ENCODE measurements at regions not wholly inside any gene's neighbourhood (a gene's known extent, or its start where the extent isn't known, plus 50 kb on each side); places are given as distances from the start of the nearest gene placed in this dataset.

DNA sequence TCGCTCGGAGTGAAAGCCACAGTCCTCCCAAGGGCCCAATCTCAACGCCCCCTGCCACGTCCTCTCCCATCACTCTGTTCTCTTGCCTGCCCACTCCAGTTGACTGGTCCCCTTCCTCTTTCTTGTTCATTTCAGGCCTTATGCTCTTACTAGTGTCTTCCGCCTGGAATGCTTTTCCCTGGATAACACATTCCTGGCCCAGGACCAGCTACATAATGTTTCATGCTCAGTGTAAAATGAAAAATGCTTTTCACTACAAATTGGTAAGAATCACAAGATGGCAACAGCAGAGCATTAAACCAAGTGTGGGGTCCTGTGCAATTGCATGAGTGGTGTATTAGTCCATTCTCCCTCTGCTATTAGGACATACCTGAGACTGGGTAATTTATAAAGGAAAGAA, 417.2 kb upstream of the KLHL29 start:
- no peak for TF ChIP-seq ELF4 (IDR thresholded peaks at IDR 0.05)
- TF ChIP-seq SUZ12 (IDR thresholded peaks at IDR 0.05), result no peak
- no peak for TF ChIP-seq FOXM1 (IDR thresholded peaks at IDR 0.05; ENCODE audit: borderline replicate concordance)
- no peak for TF ChIP-seq SP1 (IDR thresholded peaks at IDR 0.05)
- no peak for TF ChIP-seq FOXK2 (IDR thresholded peaks at IDR 0.05)
- no peak for TF ChIP-seq HDGF (IDR thresholded peaks at IDR 0.05; ENCODE audit: borderline replicate concordance)
- no peak for TF ChIP-seq BHLHE40 (IDR thresholded peaks at IDR 0.05; ENCODE audit: borderline replicate concordance)
- TF ChIP-seq L3MBTL2 (conservative IDR thresholded peaks at IDR 0.05), result no peak
- no peak for TF ChIP-seq FOXA1 (IDR thresholded peaks at IDR 0.05)
- TF ChIP-seq CTBP1 (IDR thresholded peaks at IDR 0.05; ENCODE audit: borderline replicate concordance), result no peak
- TF ChIP-seq NFRKB (IDR thresholded peaks at IDR 0.05), result no peak
- TF ChIP-seq PKNOX1 (IDR thresholded peaks at IDR 0.05), result no peak
- TF ChIP-seq TARDBP (IDR thresholded peaks at IDR 0.05), result no peak
